GM21529 (cell line): ENCODE measurements at regions not wholly inside any gene's neighbourhood (a gene's known extent, or its start where the extent isn't known, plus 50 kb on each side); places are given as distances from the start of the nearest gene placed in this dataset.
"Not testable (repeated sequence)": the region's sequence is repeated elsewhere in the genome, so short reads cannot be mapped to it uniquely, and the experiment has no call there.

ENCODE experiments used
- ATAC-seq: cut with Tn5 transposase; IDR thresholded peaks from one replicate; pipeline ENCODE4 v1.9.1; 2021; ENCODE audit not compliant: unreplicated experiment

- ATAC-seq = no peak
Measured at GRCh38 chr2:2773692-2774091, 442.6 kb upstream of the MYT1L start.

GRCh38 chr2:2773080-2773479 is 442.0 kb upstream of the MYT1L start:
- ATAC-seq = not testable (repeated sequence)

GRCh38 chr2:2771721-2772411 is 440.8 kb upstream of the MYT1L start:
- ATAC-seq = no peak

- no peak for ATAC-seq
Measured at GRCh38 chr2:2769481-2770431, 438.7 kb upstream of the MYT1L start.

- no peak for ATAC-seq
Measured at GRCh38 chr2:2768476-2768875, 437.4 kb upstream of the MYT1L start.

GRCh38 chr2:2767837-2768236 is 436.8 kb upstream of the MYT1L start:
- ATAC-seq = no peak

- no peak for ATAC-seq
Measured at GRCh38 chr2:2765839-2766495, 434.9 kb upstream of the MYT1L start.

- ATAC-seq = no peak
Measured at GRCh38 chr2:2765176-2765800, 434.2 kb upstream of the MYT1L start.

- no peak for ATAC-seq
Measured at GRCh38 chr2:2764739-2765138, 433.7 kb upstream of the MYT1L start.

- ATAC-seq = no peak
Measured at GRCh38 chr2:2764001-2764355, 432.9 kb upstream of the MYT1L start.

GRCh38 chr2:2763351-2764000 is 432.4 kb upstream of the MYT1L start:
- ATAC-seq = no peak

GRCh38 chr2:2762913-2763312 is 431.8 kb upstream of the MYT1L start:
- no peak for ATAC-seq

GRCh38 chr2:2762166-2762908 is 431.3 kb upstream of the MYT1L start:
- ATAC-seq = no peak

- ATAC-seq = no peak
Measured at GRCh38 chr2:2758793-2759367, 427.8 kb upstream of the MYT1L start.

GRCh38 chr2:2757764-2758163 is 426.7 kb upstream of the MYT1L start:
- ATAC-seq = peak; percentile 69

- no peak for ATAC-seq
Measured at GRCh38 chr2:2756886-2757285, 425.8 kb upstream of the MYT1L start.

GRCh38 chr2:2755990-2756389 is 424.9 kb upstream of the MYT1L start:
- no peak for ATAC-seq

- ATAC-seq = no peak
Measured at GRCh38 chr2:2754940-2755339, 423.9 kb upstream of the MYT1L start.

- no peak for ATAC-seq
Measured at GRCh38 chr2:2751715-2752315, 420.7 kb upstream of the MYT1L start.
